ENCODE measurements at regions not wholly inside any gene's neighbourhood (a gene's known extent, or its start where the extent isn't known, plus 50 kb on each side); places are given as distances from the start of the nearest gene placed in this dataset.

- TF ChIP-seq, protein P1, sequence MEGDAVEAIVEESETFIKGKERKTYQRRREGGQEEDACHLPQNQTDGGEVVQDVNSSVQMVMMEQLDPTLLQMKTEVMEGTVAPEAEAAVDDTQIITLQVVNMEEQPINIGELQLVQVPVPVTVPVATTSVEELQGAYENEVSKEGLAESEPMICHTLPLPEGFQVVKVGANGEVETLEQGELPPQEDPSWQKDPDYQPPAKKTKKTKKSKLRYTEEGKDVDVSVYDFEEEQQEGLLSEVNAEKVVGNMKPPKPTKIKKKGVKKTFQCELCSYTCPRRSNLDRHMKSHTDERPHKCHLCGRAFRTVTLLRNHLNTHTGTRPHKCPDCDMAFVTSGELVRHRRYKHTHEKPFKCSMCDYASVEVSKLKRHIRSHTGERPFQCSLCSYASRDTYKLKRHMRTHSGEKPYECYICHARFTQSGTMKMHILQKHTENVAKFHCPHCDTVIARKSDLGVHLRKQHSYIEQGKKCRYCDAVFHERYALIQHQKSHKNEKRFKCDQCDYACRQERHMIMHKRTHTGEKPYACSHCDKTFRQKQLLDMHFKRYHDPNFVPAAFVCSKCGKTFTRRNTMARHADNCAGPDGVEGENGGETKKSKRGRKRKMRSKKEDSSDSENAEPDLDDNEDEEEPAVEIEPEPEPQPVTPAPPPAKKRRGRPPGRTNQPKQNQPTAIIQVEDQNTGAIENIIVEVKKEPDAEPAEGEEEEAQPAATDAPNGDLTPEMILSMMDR (IDR thresholded peaks at IDR 0.05; ENCODE audit: insufficient read depth, low read length, poor library complexity, severe bottlenecking), result no peak
- TF ChIP-seq EZH2phosphoT487 (conservative IDR thresholded peaks at IDR 0.05; ENCODE audit: low read length), result no peak
Observed at GRCh38 chr10:120982507-120982906, 131.3 kb downstream of the WDR11 start.
